ENCODE measurements at regions not wholly inside any gene's neighbourhood (a gene's known extent, or its start where the extent isn't known, plus 50 kb on each side); places are given as distances from the start of the nearest gene placed in this dataset.

DNA sequence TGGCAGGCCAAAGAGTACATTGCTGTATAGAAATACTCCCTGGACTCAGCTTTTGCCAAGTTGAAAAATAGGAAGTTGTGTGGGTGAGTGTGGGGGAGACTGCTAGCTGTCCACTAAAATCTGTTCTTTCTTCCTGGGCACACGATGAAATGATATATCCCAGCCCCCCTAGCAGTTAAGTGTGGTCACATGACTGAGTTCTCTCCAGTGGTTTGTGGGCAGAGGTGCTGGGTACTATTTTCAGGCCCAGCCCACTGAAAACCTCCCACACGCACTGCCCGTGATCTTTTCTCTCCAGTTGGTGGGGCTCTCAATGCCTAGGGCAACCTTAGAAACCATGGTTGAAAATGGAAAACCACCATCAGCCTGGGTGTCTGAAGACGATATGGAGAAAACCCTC lies 119.7 kb upstream of the LMO4 start:
- no peak overlapping the region for H3K4me3 ChIP-seq (ENCODE audit: low read length)
- BruUV-seq (replicated peaks) = no TSS peak
- H3K79me2 ChIP-seq (ENCODE audit: low read length) = no peaks in the 10 kb centered on the region
- TF ChIP-seq EZH2 (IDR thresholded peaks at IDR 0.05; ENCODE audit: low read length, unreplicated experiment) (no peak), EZH2phosphoT487 (IDR thresholded peaks at IDR 0.05; ENCODE audit: borderline replicate concordance, low read length) (no peak)
- TF ChIP-seq, protein P1, sequence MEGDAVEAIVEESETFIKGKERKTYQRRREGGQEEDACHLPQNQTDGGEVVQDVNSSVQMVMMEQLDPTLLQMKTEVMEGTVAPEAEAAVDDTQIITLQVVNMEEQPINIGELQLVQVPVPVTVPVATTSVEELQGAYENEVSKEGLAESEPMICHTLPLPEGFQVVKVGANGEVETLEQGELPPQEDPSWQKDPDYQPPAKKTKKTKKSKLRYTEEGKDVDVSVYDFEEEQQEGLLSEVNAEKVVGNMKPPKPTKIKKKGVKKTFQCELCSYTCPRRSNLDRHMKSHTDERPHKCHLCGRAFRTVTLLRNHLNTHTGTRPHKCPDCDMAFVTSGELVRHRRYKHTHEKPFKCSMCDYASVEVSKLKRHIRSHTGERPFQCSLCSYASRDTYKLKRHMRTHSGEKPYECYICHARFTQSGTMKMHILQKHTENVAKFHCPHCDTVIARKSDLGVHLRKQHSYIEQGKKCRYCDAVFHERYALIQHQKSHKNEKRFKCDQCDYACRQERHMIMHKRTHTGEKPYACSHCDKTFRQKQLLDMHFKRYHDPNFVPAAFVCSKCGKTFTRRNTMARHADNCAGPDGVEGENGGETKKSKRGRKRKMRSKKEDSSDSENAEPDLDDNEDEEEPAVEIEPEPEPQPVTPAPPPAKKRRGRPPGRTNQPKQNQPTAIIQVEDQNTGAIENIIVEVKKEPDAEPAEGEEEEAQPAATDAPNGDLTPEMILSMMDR (conservative IDR thresholded peaks at IDR 0.05; ENCODE audit: low read depth, low read length) = no peak
- H3F3A ChIP-seq (ENCODE audit: low read length, unreplicated experiment) = no peaks in the 10 kb centered on the region
- CTCF ChIA-PET = no interaction called here
- no peaks in the 10 kb centered on the region for H3K9me2 ChIP-seq (replicated peaks; ENCODE audit: low read length)
- no peaks in the 10 kb centered on the region for H3K36me3 ChIP-seq (ENCODE audit: low read depth, low read length)
- POLR2A ChIA-PET (ENCODE audit: unreplicated experiment) = no interaction called here
- intact Hi-C loops (cut with micrococcal nuclease) = no loop called here
- H4K20me1 ChIP-seq (ENCODE audit: low read length) = no peaks in the 10 kb centered on the region
- H3K27ac ChIP-seq (ENCODE audit: low read length) = no peak overlapping the region
- no peak overlapping the region for H3K4me2 ChIP-seq (ENCODE audit: low read length)
- no peak overlapping the region for H3K9ac ChIP-seq (ENCODE audit: low read length)
- ATAC-seq = no peak
- no peaks in the 10 kb centered on the region for H3K9me3 ChIP-seq (ENCODE audit: low read length)
- H2AFZ ChIP-seq (ENCODE audit: low read length) = no peak overlapping the region
- H3K4me1 ChIP-seq (ENCODE audit: insufficient read depth, low read length) = peaks cover 8% of the 10 kb centered on the region
- no peak for DNase-seq
- H3K27me3 ChIP-seq (ENCODE audit: low read length) = no peaks in the 10 kb centered on the region

DNA sequence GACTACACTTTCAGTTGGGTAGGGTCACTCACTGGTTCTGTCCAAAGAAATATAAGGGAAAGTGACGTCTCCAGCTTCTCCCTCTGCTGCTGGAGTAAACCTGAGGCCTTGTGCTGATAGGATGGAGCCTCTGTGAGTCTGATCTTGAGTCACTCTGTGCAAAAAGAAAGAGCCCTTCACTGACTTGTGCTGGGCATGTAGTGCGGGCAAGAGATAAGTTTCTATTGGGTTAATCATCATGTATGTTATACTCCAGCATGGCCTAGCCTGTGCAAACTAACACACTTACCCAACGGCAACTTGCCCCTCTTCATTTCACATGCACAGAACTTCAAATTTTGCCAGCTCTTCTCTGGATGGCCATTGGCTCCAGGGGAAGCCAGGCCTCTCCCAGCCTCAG lies 118.5 kb upstream of the LMO4 start:
- Histone ChIP-seq H3K9ac (ENCODE audit: low read length) (no peak overlapping the region), H3K36me3 (ENCODE audit: low read depth, low read length) (no peaks in the 10 kb centered on the region), H3K4me3 (ENCODE audit: low read length) (no peak overlapping the region), H2AFZ (ENCODE audit: low read length) (no peak overlapping the region), H3K27ac (ENCODE audit: low read length) (no peak overlapping the region), H3F3A (ENCODE audit: low read length, unreplicated experiment) (no peaks in the 10 kb centered on the region), H4K20me1 (ENCODE audit: low read length) (no peaks in the 10 kb centered on the region), H3K79me2 (ENCODE audit: low read length) (no peaks in the 10 kb centered on the region), H3K9me2 (replicated peaks; ENCODE audit: low read length) (no peaks in the 10 kb centered on the region), H3K4me1 (ENCODE audit: insufficient read depth, low read length) (no peaks in the 10 kb centered on the region), H3K27me3 (ENCODE audit: low read length) (no peaks in the 10 kb centered on the region), H3K4me2 (ENCODE audit: low read length) (no peak overlapping the region), H3K9me3 (ENCODE audit: low read length) (no peaks in the 10 kb centered on the region)
- ATAC-seq (no peak), DNase-seq (no peak)
- ChIA-PET CTCF (no interaction called here), POLR2A (ENCODE audit: unreplicated experiment) (no interaction called here)
- TF ChIP-seq, protein P1 (conservative IDR thresholded peaks at IDR 0.05; ENCODE audit: low read depth, low read length) = no peak
- TF ChIP-seq EZH2 (IDR thresholded peaks at IDR 0.05; ENCODE audit: low read length, unreplicated experiment) (no peak), EZH2phosphoT487 (IDR thresholded peaks at IDR 0.05; ENCODE audit: borderline replicate concordance, low read length) (no peak)
- BruUV-seq (replicated peaks) = no TSS peak
- intact Hi-C loops (cut with micrococcal nuclease) = no loop called here

DNA sequence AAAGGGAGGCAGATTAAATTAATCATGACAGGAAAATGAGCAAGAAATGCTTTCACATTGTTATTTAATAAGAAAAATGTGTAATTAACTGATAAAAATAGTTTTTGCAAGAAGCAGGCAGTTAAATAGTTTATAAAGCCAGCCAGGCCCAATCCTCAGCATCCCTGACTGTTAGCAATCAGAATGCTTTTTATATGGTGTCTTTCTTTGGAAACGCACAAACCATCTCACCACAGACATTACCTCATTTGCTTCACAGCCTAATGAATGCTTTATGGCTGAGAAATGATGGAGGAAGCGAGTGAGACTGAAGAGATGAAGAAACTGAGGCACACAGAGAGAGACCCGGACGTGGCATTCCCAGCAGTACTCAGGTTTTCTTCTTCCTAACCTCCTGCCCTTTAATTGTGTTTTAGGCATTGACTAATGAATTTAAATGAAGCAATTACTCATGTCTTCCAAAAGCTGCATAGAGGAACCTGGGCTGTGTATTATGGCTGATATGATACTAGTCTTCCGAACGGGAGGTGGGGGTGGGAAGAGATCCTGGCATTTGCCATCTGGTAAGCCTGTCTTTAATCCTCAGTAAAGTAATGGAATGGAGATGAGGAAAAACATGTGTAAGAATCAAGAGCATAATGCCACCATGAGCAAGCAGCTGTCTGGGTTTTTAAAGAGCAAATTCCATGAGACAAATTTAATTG lies 116.1 kb upstream of the LMO4 start:
- no peak for DNase-seq
- no peaks in the 10 kb centered on the region for H4K20me1 ChIP-seq (ENCODE audit: low read length)
- H3F3A ChIP-seq (ENCODE audit: low read length, unreplicated experiment) = no peaks in the 10 kb centered on the region
- no peak overlapping the region for H3K4me2 ChIP-seq (ENCODE audit: low read length)
- H2AFZ ChIP-seq (ENCODE audit: low read length) = no peak overlapping the region
- H3K9me3 ChIP-seq (ENCODE audit: low read length) = peaks cover 5% of the 10 kb centered on the region; the same call in 1 of the 2 replicates
- intact Hi-C loops (cut with micrococcal nuclease) = no loop called here
- no peaks in the 10 kb centered on the region for H3K79me2 ChIP-seq (ENCODE audit: low read length)
- H3K4me1 ChIP-seq (ENCODE audit: insufficient read depth, low read length) = no peaks in the 10 kb centered on the region
- ChIA-PET POLR2A (ENCODE audit: unreplicated experiment) (no interaction called here), CTCF (no interaction called here)
- H3K9me2 ChIP-seq (replicated peaks; ENCODE audit: low read length) = no peaks in the 10 kb centered on the region
- H3K27me3 ChIP-seq (ENCODE audit: low read length) = no peaks in the 10 kb centered on the region
- no peak overlapping the region for H3K27ac ChIP-seq (ENCODE audit: low read length)
- no peak overlapping the region for H3K9ac ChIP-seq (ENCODE audit: low read length)
- TF ChIP-seq EZH2phosphoT487 (IDR thresholded peaks at IDR 0.05; ENCODE audit: borderline replicate concordance, low read length) (no peak), EZH2 (IDR thresholded peaks at IDR 0.05; ENCODE audit: low read length, unreplicated experiment) (no peak)
- TF ChIP-seq, protein P1 (conservative IDR thresholded peaks at IDR 0.05; ENCODE audit: low read depth, low read length) = no peak
- ATAC-seq = no peak
- no peaks in the 10 kb centered on the region for H3K36me3 ChIP-seq (ENCODE audit: low read depth, low read length)
- BruUV-seq (replicated peaks) = no TSS peak
- no peak overlapping the region for H3K4me3 ChIP-seq (ENCODE audit: low read length)
